C4-2B (cell line): ENCODE measurements at regions not wholly inside any gene's neighbourhood (a gene's known extent, or its start where the extent isn't known, plus 50 kb on each side); places are given as distances from the start of the nearest gene placed in this dataset.

Experiments
- H3K27ac ChIP-seq: fragments of 450-650 bp; 2 replicates; pipeline ENCODE4 v1.5.1; 2017
- ZFX ChIP-seq: fragments of 450-650 bp; IDR thresholded peaks from 2 replicates; pipeline ENCODE4 v1.6.1; 2017
- TF ChIP-seq, protein P1 (sequence below): fragments of 450-650 bp; conservative IDR thresholded peaks from 2 replicates; pipeline ENCODE4 v1.5.1; 2017; ENCODE audit warnings: mild to moderate bottlenecking

DNA sequence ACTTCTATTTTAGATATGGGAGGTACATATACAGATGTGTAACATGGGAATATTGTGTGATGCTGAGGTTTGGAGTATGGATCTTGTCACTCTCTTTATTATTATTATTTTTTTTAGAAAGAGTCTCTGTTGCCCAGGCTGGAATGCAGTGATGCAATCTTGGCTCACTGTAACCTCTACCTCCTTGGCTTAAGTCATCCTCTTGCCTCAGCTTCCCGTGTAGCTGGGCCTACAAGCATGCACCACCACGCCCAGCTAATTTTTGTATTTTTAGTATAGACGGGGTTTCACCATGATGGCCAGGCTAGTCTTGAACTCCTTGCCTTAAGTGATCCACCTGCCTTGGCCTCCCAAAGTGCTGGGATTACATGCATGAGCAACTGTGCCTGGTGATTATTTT lies 138.4 kb upstream of the SLC28A3 start:
- TF ChIP-seq ZFX, result no peak
- TF ChIP-seq, protein P1, sequence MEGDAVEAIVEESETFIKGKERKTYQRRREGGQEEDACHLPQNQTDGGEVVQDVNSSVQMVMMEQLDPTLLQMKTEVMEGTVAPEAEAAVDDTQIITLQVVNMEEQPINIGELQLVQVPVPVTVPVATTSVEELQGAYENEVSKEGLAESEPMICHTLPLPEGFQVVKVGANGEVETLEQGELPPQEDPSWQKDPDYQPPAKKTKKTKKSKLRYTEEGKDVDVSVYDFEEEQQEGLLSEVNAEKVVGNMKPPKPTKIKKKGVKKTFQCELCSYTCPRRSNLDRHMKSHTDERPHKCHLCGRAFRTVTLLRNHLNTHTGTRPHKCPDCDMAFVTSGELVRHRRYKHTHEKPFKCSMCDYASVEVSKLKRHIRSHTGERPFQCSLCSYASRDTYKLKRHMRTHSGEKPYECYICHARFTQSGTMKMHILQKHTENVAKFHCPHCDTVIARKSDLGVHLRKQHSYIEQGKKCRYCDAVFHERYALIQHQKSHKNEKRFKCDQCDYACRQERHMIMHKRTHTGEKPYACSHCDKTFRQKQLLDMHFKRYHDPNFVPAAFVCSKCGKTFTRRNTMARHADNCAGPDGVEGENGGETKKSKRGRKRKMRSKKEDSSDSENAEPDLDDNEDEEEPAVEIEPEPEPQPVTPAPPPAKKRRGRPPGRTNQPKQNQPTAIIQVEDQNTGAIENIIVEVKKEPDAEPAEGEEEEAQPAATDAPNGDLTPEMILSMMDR, result no peak
- H3K27ac ChIP-seq, result no peak overlapping the region

DNA sequence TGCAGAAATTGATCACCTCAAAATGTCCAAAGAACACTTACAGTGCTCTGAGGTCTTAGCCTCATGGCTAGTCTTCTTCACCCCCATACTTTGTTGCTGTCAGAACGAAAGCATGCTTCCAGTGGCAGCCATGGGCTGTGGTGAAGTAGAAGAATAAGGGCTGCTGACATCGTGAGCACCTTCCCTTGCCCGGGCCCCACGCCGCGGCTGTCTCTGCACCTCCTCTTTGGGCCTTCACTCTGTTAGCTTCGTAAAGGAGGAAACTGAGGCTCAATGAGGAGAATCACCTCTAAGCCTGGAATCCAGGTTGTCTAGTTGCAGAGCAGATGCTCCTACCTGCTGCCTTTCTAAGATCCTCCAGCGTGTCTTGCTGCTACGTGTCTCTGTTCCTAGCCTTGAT lies 139.5 kb upstream of the SLC28A3 start:
- TF ChIP-seq, protein P1, result no peak
- no peak for TF ChIP-seq ZFX
- H3K27ac ChIP-seq, result no peak overlapping the region

DNA sequence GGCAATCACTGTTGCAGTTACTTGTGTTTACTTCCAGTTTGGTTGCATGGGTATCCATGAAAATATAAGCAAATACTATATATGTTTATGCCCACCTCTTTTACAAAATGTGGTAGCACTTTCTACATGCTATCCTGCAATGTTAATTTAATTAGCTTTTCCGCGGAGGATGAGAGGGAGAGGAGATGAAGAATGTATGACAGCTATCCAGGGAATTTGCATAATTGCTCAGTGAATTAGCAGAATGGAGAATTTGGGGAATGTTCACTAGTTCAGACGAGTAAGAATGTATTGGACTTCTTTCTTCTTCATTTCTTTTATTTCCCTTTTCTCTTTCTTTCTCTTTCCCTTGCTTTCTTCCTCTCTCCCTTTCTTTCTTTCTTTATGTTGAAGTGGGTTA lies 140.7 kb upstream of the SLC28A3 start:
- TF ChIP-seq ZFX, result no peak
- H3K27ac ChIP-seq, result no peak overlapping the region

DNA sequence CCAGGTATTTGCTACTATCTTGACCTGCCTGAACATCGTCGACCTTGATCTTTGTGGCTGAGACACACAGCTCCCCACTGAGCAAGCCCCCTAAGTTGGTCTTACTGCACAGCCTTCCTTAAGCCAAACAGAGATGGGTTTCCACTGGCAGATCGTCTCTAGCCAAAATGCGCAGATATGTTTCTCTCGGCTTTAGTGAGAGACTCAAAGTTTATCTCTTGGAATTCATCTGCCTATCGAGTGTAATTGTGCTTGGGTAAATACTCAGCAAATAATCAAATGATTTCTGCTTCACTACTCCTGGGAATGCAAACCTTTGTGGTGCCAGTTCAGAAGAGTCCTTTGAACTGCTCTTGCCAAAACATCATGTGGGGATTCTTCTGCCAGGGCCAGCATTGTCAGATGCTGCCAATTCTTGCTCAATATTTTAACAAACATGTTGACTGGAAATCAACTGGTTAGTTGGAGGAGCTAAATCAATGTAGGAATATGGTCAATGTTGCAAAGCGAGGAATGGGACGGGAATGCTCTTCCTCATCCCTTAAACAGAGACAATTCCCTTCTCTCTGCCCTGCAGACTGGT lies 141.2 kb upstream of the SLC28A3 start:
- TF ChIP-seq ZFX, result no peak
- TF ChIP-seq, protein P1, result no peak
- H3K27ac ChIP-seq, result no peak overlapping the region

DNA sequence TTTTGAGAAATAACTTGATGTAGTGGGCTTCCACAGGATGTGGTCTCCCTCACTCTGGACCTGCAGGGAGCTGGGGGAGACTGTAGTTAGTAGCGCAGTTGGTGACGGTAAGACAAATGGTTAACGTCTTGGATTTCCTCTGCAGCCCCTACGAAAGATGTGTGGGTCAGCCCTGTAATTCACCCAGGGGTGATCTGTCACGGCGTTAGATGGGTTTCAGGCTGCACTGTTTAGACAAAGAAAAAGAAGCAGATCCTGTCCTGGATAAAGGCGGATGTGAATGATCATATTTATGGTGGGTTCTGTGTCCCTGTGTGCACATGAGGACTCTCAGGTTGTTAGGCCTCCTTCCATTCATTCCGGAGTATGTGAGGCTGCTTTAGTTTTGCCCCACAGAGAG lies 142.0 kb upstream of the SLC28A3 start:
- no peak overlapping the region for H3K27ac ChIP-seq
- no peak for TF ChIP-seq ZFX
- TF ChIP-seq, protein P1, result no peak

DNA sequence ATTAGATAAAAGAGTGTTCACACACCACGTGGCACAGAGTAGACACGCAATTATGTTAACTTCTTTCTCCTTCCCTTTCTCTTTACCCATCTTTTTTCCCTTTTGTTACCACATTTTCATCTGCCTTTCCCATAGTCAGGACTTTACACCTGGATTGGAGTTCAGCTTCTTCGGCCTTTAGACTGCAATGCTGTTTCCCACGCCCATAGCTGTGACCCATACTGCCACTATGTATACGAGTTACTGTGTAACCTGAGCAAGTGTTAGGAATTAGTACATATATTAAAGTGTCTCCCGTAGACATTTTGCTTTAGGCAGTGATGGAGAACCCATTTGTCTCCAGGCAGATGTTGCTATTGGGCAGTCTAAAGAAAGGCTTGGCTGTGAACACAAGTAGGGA lies 143.6 kb upstream of the SLC28A3 start:
- TF ChIP-seq, protein P1, result no peak

DNA sequence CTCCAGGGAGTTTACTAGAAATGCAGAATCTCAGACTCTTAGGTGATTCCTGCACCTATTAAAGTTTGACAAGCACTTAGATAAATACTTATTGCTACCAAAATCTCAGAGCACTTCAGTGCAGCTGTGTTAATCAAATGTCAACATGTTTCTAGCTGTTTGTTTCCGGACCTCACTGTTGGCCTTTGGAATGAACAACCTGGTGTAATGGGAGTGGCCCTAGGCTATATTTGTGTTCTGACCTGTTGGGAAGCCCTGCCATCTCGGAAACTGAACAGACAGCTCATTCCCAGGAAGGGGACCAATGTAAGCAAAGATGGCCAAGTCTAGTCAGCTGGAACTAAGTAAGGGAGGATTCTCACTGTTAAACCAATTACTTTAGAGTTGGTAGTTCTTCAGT lies 145.0 kb upstream of the SLC28A3 start:
- TF ChIP-seq, protein P1, result no peak
- TF ChIP-seq ZFX, result no peak
- H3K27ac ChIP-seq, result no peak overlapping the region

More for the DNA sequence above, 143.6 kb upstream of the SLC28A3 start:
- H3K27ac ChIP-seq, result no peak overlapping the region

DNA sequence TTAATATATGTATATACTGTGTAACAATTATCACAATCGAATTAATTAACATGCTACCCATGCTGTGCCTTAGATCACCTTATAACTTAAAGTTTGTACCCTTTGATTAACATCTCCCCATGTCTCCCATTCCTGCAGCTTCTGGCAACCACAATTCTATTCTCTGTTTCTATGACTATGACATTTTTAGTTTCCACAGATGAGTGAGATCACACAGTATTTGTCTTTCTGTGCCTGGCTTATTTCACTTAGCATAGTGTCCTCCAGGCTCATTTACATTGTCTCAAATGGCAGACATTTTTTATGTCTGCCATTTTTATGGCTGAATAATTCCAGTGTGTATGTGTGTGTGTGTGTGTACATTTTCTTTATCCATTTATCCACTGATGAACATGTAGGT lies 146.1 kb upstream of the SLC28A3 start:
- no peak overlapping the region for H3K27ac ChIP-seq
- TF ChIP-seq, protein P1, result no peak
- no peak for TF ChIP-seq ZFX
